Tibial nerve (tissue), 4 donors: ENCODE measurements at regions not wholly inside any gene's neighbourhood (a gene's known extent, or its start where the extent isn't known, plus 50 kb on each side); places are given as distances from the start of the nearest gene placed in this dataset.

Experiments used
- EP300 ChIP-seq, 2 donors: sonication (generic); formaldehyde crosslinking; IDR thresholded peaks; one replicate each; pipeline ENCODE4 v1.6.1; 2017; ENCODE audit warnings: antibody characterized with exemption in 2 of 2, mild to moderate bottlenecking in 1 of 2
- POLR2A ChIP-seq, 2 donors: fragments of 450-650 bp; IDR thresholded peaks; one replicate each; pipeline ENCODE4 v1.6.1; 2017; ENCODE audit warnings: antibody characterized with exemption in 2 of 2, mild to moderate bottlenecking in 2 of 2, moderate library complexity in 2 of 2
- TF ChIP-seq, protein P1 (sequence below), 5 experiments: fragments of 200-600 bp in 3 of 5; fragments of 450-650 bp in 2 of 5; sonication (generic) in 3 of 5; IDR thresholded peaks; one replicate each; pipeline ENCODE4 v1.5.1; 2016 to 2019; ENCODE audit warnings: antibody characterized with exemption in 5 of 5, mild to moderate bottlenecking in 3 of 5, moderate library complexity in 2 of 5

- TF ChIP-seq POLR2A (IDR thresholded peaks at IDR 0.05): no peak
- TF ChIP-seq, protein P1, sequence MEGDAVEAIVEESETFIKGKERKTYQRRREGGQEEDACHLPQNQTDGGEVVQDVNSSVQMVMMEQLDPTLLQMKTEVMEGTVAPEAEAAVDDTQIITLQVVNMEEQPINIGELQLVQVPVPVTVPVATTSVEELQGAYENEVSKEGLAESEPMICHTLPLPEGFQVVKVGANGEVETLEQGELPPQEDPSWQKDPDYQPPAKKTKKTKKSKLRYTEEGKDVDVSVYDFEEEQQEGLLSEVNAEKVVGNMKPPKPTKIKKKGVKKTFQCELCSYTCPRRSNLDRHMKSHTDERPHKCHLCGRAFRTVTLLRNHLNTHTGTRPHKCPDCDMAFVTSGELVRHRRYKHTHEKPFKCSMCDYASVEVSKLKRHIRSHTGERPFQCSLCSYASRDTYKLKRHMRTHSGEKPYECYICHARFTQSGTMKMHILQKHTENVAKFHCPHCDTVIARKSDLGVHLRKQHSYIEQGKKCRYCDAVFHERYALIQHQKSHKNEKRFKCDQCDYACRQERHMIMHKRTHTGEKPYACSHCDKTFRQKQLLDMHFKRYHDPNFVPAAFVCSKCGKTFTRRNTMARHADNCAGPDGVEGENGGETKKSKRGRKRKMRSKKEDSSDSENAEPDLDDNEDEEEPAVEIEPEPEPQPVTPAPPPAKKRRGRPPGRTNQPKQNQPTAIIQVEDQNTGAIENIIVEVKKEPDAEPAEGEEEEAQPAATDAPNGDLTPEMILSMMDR (IDR thresholded peaks at IDR 0.05): no peak
- no peak for TF ChIP-seq EP300 (IDR thresholded peaks at IDR 0.05)
Measured at GRCh38 chr6:140095532-140095931, 721.1 kb upstream of the CITED2 start.
